H1 (cell line): ENCODE measurements at regions not wholly inside any gene's neighbourhood (a gene's known extent, or its start where the extent isn't known, plus 50 kb on each side); places are given as distances from the start of the nearest gene placed in this dataset.

Experiments used
- BCL11A ChIP-seq, 2 experiments: IDR thresholded peaks; one replicate each; pipeline ENCODE4 v1.6.1; 2011; ENCODE audit warnings: low read depth in 2 of 2, low read length in 2 of 2, mild to moderate bottlenecking in 2 of 2
- CHD2 ChIP-seq: IDR thresholded peaks from 2 replicates; pipeline ENCODE4 v1.6.1; 2012; ENCODE audit warnings: low read length, improper control_type of control experiment
- CHD7 ChIP-seq: fragments of 300-600 bp; sonication (generic); IDR thresholded peaks from 2 replicates; pipeline ENCODE4 v1.7.1; 2012; ENCODE audit warnings: low read length, moderate library complexity, mild to moderate bottlenecking, inconsistent platforms; ENCODE audit not compliant: insufficient replicate concordance
- CTCF ChIP-seq, 3 experiments: IDR thresholded peaks; 1 replicate in 2 of 3; 2 replicates in 1 of 3; pipeline versions ENCODE4 v1.5.1 to v1.6.1; 2011; ENCODE audit warnings: low read length in 3 of 3, mild to moderate bottlenecking in 3 of 3, inconsistent platforms in 2 of 3, low read depth in 1 of 3, moderate library complexity in 1 of 3; ENCODE audit not compliant: insufficient read depth in 1 of 3; ENCODE audit errors: control extremely low read depth in 1 of 3
- NRF1 ChIP-seq: IDR thresholded peaks from 2 replicates; pipeline ENCODE4 v1.6.1; 2011; ENCODE audit warnings: mild to moderate bottlenecking, low read depth, low read length, improper control_type of control experiment
- SUZ12 ChIP-seq: fragments of 200-600 bp; sonication (generic); IDR thresholded peaks from 2 replicates; pipeline ENCODE4 v1.6.1; 2012; ENCODE audit warnings: mild to moderate bottlenecking, inconsistent platforms, low read length, moderate library complexity, mixed read lengths

- TF ChIP-seq CTCF (IDR thresholded peaks at IDR 0.05; ENCODE audit: control extremely low read depth in 1 of 3, insufficient read depth in 1 of 3, low read depth in 1 of 3, low read length in 3 of 3) (no peak), CHD7 (no peak), NRF1 (no peak), SUZ12 (no peak), BCL11A (IDR thresholded peaks at IDR 0.05; ENCODE audit: low read depth in 2 of 2, low read length in 2 of 2) (no peak), CHD2 (no peak)
These were observed 109.3 kb downstream of the DKK1 start for GRCh38 chr10:52423369-52423768.
